RWPE1 (cell line): ENCODE measurements at regions not wholly inside any gene's neighbourhood (a gene's known extent, or its start where the extent isn't known, plus 50 kb on each side); places are given as distances from the start of the nearest gene placed in this dataset.
"Not testable (repeated sequence)": the region's sequence is repeated elsewhere in the genome, so short reads cannot be mapped to it uniquely, and the experiment has no call there.

Source experiments
- CTCF ChIA-PET: fragments of 350-600 bp; sonication (Branson Sonifier 250); formaldehyde crosslinking; extraction: SDS; loops from one replicate; lab custom pipeline; 2021; lab: Yijun Ruan, JAX
- POLR2A ChIA-PET: fragments of 400-600 bp; formaldehyde crosslinking; extraction: SDS; loops from one replicate; lab custom pipeline; 2020; ENCODE audit warnings: antibody characterized with exemption; ENCODE audit not compliant: low non-redundant PET; lab: Yijun Ruan, JAX
- DNase-seq: peaks from one replicate; pipeline ENCODE4 v3.0.0; 2012; ENCODE audit warnings: low spot score
- H3K27ac ChIP-seq: fragments of 450-650 bp; 2 replicates; pipeline ENCODE4 v1.5.1; 2017
- TF ChIP-seq, protein P1 (sequence below): fragments of 450-650 bp; conservative IDR thresholded peaks from 2 replicates; pipeline ENCODE4 v1.5.1; 2017; ENCODE audit warnings: low read depth, mild to moderate bottlenecking

DNA sequence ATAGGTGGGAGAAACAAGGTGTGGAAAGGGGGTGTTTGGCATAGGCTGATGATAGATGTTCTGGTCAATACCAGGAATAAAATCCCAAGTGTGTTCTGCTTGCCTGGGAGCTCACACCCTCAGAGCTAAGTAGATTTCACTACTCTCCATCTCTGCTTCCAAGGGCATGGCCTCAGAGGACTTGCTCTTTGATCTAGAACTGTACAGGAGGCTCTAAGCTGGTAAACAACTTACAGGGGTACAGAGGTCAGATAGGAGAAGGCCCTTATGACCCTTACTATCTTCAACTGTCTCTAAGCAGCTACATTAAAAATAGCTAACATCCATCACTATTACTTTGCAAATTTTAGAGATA is 221.5 kb upstream of the KLF14 start:
- TF ChIP-seq, protein P1, sequence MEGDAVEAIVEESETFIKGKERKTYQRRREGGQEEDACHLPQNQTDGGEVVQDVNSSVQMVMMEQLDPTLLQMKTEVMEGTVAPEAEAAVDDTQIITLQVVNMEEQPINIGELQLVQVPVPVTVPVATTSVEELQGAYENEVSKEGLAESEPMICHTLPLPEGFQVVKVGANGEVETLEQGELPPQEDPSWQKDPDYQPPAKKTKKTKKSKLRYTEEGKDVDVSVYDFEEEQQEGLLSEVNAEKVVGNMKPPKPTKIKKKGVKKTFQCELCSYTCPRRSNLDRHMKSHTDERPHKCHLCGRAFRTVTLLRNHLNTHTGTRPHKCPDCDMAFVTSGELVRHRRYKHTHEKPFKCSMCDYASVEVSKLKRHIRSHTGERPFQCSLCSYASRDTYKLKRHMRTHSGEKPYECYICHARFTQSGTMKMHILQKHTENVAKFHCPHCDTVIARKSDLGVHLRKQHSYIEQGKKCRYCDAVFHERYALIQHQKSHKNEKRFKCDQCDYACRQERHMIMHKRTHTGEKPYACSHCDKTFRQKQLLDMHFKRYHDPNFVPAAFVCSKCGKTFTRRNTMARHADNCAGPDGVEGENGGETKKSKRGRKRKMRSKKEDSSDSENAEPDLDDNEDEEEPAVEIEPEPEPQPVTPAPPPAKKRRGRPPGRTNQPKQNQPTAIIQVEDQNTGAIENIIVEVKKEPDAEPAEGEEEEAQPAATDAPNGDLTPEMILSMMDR: no peak

DNA sequence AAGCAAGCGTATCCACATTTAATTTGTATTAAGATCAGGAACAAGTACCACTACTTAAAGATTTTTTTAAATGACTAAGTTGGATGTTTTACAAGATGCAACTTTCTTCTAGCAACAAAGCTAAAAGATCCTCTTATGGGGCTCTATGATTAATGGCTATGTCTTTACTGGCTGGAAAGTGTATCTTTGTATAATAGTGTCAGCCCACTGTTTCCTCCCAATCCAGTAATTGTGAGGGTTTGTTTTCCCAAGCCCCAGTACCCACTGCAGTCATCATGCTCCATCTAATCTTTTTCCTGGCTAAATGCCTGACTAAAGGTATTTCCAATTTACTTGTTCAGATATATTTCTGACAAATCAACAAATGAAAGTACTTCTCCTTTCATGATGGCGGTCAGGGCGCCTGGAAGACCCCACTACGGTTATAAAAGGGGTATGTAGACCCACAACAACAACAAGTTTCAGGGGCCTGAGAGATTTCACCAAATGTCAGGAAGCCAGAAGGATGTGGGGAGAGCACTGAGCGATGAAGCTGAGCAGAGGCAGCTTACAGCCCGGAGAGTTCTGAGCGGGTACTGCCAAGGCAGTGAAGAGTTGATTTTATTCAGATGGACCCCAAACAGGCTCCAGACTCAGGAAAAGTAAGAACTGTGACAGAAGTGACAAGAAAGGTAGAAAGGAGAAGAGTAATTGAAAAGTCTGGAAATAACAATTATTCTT is 222.6 kb upstream of the KLF14 start:
- TF ChIP-seq, protein P1: no peak
- no peak overlapping the region; the same call in 1 of the 2 replicates for H3K27ac ChIP-seq
- DNase-seq: no peak
- ChIA-PET CTCF (no interaction called here), POLR2A (no interaction called here)

More for the DNA sequence above, 221.5 kb upstream of the KLF14 start:
- CTCF ChIA-PET: no interaction called here
- DNase-seq: no peak
- no peak overlapping the region for H3K27ac ChIP-seq
- POLR2A ChIA-PET: no interaction called here

DNA sequence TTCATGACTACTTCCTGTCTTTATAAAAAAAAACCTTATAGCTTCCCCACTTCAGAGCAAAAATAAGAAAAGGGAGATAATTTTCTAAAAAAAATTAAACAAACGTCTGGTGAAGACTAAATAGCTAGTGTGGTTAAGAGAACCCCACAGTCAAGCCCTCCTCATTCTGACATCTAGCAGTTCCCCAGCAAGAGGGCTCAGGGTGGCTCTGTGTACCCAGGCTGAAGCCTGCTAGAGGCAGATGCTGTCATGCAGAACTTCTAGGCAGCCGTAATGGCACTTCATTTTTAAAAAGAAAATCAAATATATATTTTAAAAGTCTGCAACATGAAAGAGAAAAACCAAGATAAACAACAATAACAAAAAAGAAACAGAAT is 223.1 kb upstream of the KLF14 start:
- POLR2A ChIA-PET: no interaction called here
- TF ChIP-seq, protein P1: no peak
- CTCF ChIA-PET: interaction anchor here (0.6 to 0.9 kb wide), 2 partner anchors 22 to 39 kb away, joined by 3 read pairs; no protein-coding TSS in a partner anchor
- H3K27ac ChIP-seq: no peak overlapping the region; the same call in 1 of the 2 replicates
- no peak for DNase-seq

DNA sequence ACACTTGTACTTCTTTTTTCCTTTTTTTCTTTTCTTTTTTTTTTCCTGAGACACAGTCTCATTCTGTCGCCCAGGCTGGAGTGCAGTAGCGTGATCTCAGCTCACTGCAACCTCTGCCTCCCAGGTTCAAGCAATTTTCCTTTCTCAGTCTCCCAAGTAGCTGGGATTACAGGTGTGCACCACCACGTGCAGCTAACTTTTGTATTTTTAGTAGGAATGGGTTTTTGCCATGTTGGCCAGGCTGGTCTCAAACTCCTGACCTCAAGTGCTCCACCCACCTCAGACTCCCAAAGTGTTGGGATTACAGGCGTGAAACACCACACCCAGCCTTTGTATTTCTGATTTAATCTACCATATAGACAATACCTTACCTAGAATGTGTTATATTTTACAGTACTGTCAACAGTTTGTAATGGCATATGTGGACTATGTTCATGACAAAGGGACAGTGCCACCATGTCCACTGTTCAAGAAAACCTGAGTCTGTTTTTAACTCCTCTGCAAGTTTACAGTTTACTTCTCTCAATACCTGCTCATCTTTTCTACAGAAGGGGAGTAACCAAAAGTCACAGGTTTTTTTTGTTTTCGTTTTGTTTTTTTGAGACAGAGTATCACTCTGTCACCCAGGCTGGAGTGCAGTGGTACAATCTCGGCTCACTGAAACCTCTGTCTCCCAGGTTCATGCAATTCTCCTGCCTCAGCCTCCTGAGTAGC is 223.9 kb upstream of the KLF14 start:
- DNase-seq: not testable (repeated sequence)
- H3K27ac ChIP-seq: peak overlapping the region; percentile 17; the same call in 1 of the 2 replicates
- ChIA-PET POLR2A (interaction anchor here (1.1 kb wide), 1 partner anchor 44 kb away, joined by 9 read pairs; no protein-coding TSS in a partner anchor), CTCF (interaction anchor here (0.6 to 0.9 kb wide), 2 partner anchors 21 to 39 kb away, joined by 3 read pairs; no protein-coding TSS in a partner anchor)

DNA sequence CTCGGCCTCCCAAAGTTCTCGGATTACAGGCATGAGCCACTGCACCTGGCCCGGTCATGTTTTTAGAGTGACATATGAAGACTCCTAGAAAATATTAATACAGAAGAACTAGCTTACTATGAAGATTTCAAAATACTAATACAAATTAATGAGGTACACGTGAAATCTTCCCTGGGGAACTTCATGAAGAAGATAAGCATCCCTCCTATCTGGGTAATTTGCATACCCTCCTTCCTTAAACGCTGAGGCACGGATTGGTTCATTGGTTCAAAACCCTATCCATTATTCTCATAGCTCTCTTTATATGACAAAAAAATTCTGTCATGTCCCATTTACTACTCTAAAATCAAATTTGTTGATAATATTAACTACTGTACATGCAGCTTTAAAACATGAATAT is 224.8 kb upstream of the KLF14 start:
- TF ChIP-seq, protein P1: no peak
- ChIA-PET CTCF (interaction anchor here (0.7 kb wide), 1 partner anchor 62 kb away, joined by 3 read pairs; no protein-coding TSS in a partner anchor), POLR2A (interaction anchor here (1.1 kb wide), 1 partner anchor 45 kb away, joined by 9 read pairs; no protein-coding TSS in a partner anchor)
- H3K27ac ChIP-seq: peak overlapping the region; percentile 17
- no peak for DNase-seq

DNA sequence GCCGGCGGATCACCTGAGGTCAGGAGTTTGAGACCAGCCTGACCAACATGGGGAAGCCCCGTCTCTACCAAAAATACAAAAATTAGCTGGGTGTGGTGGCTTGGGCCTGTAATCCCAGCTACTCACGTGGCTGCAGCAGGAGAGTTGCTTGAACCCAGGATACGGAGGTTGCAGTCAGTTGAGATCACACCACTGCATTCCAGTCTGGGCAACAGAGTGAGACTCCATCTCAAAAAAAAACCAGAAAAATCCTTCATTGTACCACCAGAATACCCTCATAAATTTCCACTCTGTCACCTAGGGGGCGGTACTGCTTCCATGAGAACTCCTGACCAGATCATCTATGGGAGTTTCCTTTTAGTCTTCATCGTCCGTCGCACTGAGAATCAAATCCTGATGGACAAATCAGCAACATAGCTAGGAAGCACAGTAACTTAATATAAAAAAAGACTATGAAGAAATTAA is 225.8 kb upstream of the KLF14 start:
- TF ChIP-seq, protein P1: 0 out of 2 replicates have a peak, but pooled peaks have one; percentile 13
- ChIA-PET CTCF (interaction anchor here (0.7 to 2.0 kb wide), 2 partner anchors 40 to 63 kb away, joined by 6 read pairs; no protein-coding TSS in a partner anchor), POLR2A (no interaction called here)
- H3K27ac ChIP-seq: peak overlapping the region; percentile 78
- peak; percentile 19 for DNase-seq
